AG04449 (cell line): ENCODE measurements at regions not wholly inside any gene's neighbourhood (a gene's known extent, or its start where the extent isn't known, plus 50 kb on each side); places are given as distances from the start of the nearest gene placed in this dataset.

Source experiments
- CTCF ChIA-PET: fragments of 350-600 bp; formaldehyde crosslinking; extraction: SDS; loops from one replicate; lab custom pipeline; 2021; ENCODE audit warnings: antibody characterized with exemption; lab: Yijun Ruan, JAX
- POLR2A ChIA-PET: fragments of 400-600, 350-600 bp; formaldehyde crosslinking; extraction: SDS; loops from one replicate; lab custom pipeline; 2020; ENCODE audit warnings: antibody characterized with exemption, inconsistent platforms; lab: Yijun Ruan, JAX
- DNase-seq: peaks from one replicate; pipeline ENCODE4 v3.0.0-alpha.2; 2010; ENCODE audit warnings: low read depth, low spot score
- H3K4me3 ChIP-seq: 2 replicates; pipeline ENCODE4 v1.5.1; 2011; ENCODE audit warnings: low read depth, mild to moderate bottlenecking, control low read depth, low read length
- TF ChIP-seq, protein P1 (sequence below): IDR thresholded peaks from one replicate; pipeline ENCODE4 v1.5.1; 2011; ENCODE audit warnings: mild to moderate bottlenecking, moderate library complexity, low read length, control low read depth, inconsistent platforms; ENCODE audit not compliant: insufficient read depth; ENCODE audit errors: missing control alignments

DNA sequence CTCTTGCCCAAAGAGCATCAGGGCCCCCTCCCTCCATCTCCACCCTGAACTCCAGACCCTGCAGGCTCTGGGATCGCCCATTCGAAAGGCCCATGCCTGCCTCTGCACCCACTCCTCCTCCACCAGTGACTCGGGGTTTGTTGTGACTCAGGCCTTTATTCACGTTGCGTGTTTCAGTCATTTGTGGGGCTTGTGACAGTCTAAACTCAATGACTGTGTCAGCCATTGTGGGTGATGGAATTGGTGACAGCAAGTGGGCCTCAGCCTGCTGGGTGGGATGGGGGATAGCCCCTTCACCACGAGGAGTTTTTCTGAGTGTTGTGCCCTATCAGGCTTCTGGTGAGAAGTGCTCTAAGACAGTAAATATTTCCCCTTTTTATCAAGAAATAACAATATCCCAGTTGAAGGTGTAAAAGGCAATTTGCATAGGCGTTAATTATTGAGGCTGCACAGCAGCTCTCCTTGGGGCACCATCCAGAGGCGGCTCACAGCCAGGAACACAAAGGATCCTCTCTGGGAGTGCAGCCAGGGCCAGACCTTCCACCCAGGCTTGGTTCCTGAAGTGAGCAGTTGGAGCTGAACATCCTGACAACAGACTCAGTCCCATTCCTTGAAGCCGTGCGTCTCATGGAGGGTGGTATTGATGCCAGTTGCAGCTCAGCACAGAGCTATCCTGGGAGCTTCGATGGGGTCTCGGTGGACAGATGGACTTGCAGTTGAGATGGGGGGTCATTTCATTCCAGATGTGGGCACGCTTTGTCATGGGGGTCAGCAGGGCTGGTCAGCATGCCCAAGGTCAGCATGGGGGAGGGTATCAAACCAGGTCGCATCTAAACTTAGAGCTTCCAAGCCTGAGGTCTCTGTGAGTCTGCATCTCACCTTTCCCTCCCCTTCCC, 135.6 kb upstream of the CACNA1E start:
- CTCF ChIA-PET = no interaction called here

DNA sequence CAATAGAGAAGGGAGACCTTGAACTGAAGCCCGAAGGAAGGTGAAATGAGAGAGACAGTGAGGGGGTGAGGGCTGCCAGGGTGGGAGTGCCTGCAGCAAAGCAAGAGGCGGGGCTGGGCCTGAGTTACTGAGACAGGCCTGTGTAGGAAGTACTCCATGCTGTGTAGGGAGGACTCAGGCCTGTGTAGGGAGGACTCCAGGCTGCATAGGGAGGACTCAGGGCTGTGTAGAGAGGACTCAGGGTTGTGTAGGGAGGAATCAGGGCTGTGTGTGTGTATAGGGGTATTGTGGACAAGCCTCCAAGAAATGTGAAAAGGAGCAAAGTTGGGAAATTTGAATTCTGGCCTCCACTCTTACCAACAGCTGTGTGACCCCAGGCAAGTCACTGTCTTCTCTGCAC, 133.8 kb upstream of the CACNA1E start:
- H3K4me3 ChIP-seq = no peak overlapping the region
- ChIA-PET CTCF (no interaction called here), POLR2A (no interaction called here)
- no peak for DNase-seq
- TF ChIP-seq, protein P1, sequence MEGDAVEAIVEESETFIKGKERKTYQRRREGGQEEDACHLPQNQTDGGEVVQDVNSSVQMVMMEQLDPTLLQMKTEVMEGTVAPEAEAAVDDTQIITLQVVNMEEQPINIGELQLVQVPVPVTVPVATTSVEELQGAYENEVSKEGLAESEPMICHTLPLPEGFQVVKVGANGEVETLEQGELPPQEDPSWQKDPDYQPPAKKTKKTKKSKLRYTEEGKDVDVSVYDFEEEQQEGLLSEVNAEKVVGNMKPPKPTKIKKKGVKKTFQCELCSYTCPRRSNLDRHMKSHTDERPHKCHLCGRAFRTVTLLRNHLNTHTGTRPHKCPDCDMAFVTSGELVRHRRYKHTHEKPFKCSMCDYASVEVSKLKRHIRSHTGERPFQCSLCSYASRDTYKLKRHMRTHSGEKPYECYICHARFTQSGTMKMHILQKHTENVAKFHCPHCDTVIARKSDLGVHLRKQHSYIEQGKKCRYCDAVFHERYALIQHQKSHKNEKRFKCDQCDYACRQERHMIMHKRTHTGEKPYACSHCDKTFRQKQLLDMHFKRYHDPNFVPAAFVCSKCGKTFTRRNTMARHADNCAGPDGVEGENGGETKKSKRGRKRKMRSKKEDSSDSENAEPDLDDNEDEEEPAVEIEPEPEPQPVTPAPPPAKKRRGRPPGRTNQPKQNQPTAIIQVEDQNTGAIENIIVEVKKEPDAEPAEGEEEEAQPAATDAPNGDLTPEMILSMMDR = no peak

More for the DNA sequence above, 135.6 kb upstream of the CACNA1E start:
- H3K4me3 ChIP-seq = no peak overlapping the region
- DNase-seq = no peak
- POLR2A ChIA-PET = no interaction called here
- TF ChIP-seq, protein P1 = no peak

- CTCF ChIA-PET = no interaction called here
- POLR2A ChIA-PET = no interaction called here
- TF ChIP-seq, protein P1 = no peak
- no peak overlapping the region for H3K4me3 ChIP-seq
- no peak for DNase-seq
These were observed 133.2 kb upstream of the CACNA1E start for GRCh38 chr1:181350131-181350530.

GRCh38 chr1:181351740-181352139, 131.6 kb upstream of the CACNA1E start:
- no peak overlapping the region for H3K4me3 ChIP-seq
- no peak for DNase-seq
- TF ChIP-seq, protein P1 = no peak
- ChIA-PET POLR2A (no interaction called here), CTCF (no interaction called here)

DNA sequence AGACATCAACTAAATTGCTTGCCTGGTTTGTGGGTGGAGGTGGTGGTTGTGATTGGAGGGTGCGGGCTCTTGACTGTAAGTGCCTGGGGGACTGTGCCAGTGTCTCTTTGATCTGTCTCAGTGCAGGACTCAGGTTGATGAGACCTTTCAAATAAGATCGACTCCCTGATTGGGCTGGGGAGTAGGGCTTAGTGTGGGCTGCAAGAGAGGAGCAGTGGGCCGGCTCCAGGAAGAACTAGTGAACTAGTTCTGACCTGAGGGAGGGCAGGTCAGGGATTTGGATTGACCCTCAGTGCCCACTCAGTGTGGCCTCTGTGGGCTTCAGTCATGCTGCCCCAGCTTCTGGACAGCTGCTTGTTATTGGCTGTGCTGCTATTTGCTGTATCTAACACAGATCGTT, 130.6 kb upstream of the CACNA1E start:
- no peak for DNase-seq
- TF ChIP-seq, protein P1 = no peak
- POLR2A ChIA-PET = no interaction called here
- CTCF ChIA-PET = no interaction called here
- no peak overlapping the region for H3K4me3 ChIP-seq

DNA sequence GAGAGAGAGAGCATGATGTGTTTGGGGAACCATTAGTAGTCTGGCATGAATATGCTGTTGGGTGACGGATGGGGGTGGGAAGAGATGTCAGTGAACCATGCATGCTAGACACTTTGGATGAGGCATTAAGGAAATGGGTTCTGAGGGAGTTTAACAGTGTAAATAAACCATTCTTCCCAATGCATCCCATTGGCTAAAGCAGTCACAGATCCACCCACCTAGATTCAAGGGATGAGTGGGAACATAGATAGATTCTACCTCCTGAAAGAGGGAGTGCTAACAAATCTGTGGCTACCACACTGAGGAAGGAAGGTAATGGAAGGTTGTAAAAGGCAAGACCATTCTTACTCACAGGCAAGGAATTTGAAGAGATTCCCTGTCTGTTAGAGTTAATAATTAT, 129.8 kb upstream of the CACNA1E start:
- H3K4me3 ChIP-seq = no peak overlapping the region
- DNase-seq = no peak
- TF ChIP-seq, protein P1 = no peak
- CTCF ChIA-PET = no interaction called here
- POLR2A ChIA-PET = no interaction called here
